ENCODE measurements at regions not wholly inside any gene's neighbourhood (a gene's known extent, or its start where the extent isn't known, plus 50 kb on each side); places are given as distances from the start of the nearest gene placed in this dataset.

DNA sequence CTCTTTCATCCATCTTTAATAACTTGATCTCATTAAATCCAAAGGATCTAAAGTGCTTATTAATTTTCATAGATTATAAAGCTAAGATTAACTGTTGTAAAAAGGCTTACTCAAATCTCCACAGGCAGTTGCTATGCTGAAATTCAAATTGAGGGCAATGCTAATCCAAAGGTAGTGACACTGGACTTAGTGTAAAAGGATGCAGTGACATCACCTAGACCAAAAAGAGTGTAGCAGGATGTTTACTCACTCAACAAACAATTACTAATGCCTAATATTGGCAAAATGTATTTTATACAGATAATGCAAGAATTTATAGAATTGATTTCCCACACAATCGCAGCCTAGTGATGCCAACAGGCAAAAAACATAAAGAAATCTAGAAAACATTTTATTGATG is 756.2 kb downstream of the CDH9 start:
- Histone ChIP-seq H3K36me3 (ENCODE audit: control insufficient read depth in 2 of 2, insufficient read depth in 2 of 2, low read length in 1 of 2) (no peaks in the 10 kb centered on the region), H3K4me1 (ENCODE audit: control insufficient read depth, insufficient read depth, low read length) (no peaks in the 10 kb centered on the region), H3K27ac (ENCODE audit: control insufficient read depth, insufficient read depth) (no peak overlapping the region), H2AFZ (ENCODE audit: control insufficient read depth, low read depth, low read length) (no peak overlapping the region), H3K4me3 (no peak overlapping the region), H3K9me3 (replicated peaks; ENCODE audit: control insufficient read depth, insufficient read depth, low read length) (no peaks in the 10 kb centered on the region), H3K79me2 (ENCODE audit: control insufficient read depth, insufficient read depth, low read length) (no peaks in the 10 kb centered on the region), H4K20me1 (ENCODE audit: control insufficient read depth, insufficient read depth) (no peaks in the 10 kb centered on the region), H3K4me2 (ENCODE audit: control insufficient read depth, insufficient read depth) (no peak overlapping the region), H3K9ac (ENCODE audit: control insufficient read depth, insufficient read depth, low read length) (no peak overlapping the region), H3K27me3 (replicated peaks in 1 of 2; ENCODE audit: control insufficient read depth in 2 of 2, insufficient read depth in 2 of 2, low read length in 1 of 2) (no peaks in the 10 kb centered on the region)
- ATAC-seq (no peak), DNase-seq (ENCODE audit: low read depth, low spot score) (no peak), FAIRE-seq (no peak)
- POLR2A ChIA-PET = no interaction called here
- intact Hi-C loops (cut with micrococcal nuclease; ENCODE audit: unreplicated experiment) = no loop called here
- no peak for TF ChIP-seq TBL1XR1 (IDR thresholded peaks at IDR 0.05; ENCODE audit: low read depth, low read length)
- TF ChIP-seq, protein P1, sequence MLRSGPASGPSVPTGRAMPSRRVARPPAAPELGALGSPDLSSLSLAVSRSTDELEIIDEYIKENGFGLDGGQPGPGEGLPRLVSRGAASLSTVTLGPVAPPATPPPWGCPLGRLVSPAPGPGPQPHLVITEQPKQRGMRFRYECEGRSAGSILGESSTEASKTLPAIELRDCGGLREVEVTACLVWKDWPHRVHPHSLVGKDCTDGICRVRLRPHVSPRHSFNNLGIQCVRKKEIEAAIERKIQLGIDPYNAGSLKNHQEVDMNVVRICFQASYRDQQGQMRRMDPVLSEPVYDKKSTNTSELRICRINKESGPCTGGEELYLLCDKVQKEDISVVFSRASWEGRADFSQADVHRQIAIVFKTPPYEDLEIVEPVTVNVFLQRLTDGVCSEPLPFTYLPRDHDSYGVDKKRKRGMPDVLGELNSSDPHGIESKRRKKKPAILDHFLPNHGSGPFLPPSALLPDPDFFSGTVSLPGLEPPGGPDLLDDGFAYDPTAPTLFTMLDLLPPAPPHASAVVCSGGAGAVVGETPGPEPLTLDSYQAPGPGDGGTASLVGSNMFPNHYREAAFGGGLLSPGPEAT (IDR thresholded peaks at IDR 0.05; ENCODE audit: low read depth) = no peak
- TF ChIP-seq, protein P2, sequence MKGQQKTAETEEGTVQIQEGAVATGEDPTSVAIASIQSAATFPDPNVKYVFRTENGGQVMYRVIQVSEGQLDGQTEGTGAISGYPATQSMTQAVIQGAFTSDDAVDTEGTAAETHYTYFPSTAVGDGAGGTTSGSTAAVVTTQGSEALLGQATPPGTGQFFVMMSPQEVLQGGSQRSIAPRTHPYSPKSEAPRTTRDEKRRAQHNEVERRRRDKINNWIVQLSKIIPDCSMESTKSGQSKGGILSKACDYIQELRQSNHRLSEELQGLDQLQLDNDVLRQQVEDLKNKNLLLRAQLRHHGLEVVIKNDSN (IDR thresholded peaks at IDR 0.05; ENCODE audit: borderline replicate concordance, extremely low read length, insufficient read depth, low read depth, low read length) = no peak
- no peak for TF ChIP-seq TAF1 (IDR thresholded peaks at IDR 0.05; ENCODE audit: borderline replicate concordance, low read depth, low read length)
- TF ChIP-seq NFXL1 (IDR thresholded peaks at IDR 0.05; ENCODE audit: borderline replicate concordance) = no peak
- no peak for TF ChIP-seq ZNF24 (IDR thresholded peaks at IDR 0.05)
- no peak for TF ChIP-seq RELA (IDR thresholded peaks at IDR 0.05; ENCODE audit: borderline replicate concordance, partially characterized antibody)
- TF ChIP-seq NFIC (IDR thresholded peaks at IDR 0.05; ENCODE audit: low read depth, low read length) = no peak
- no peak for TF ChIP-seq KDM1A (IDR thresholded peaks at IDR 0.05; ENCODE audit: borderline replicate concordance)
- no peak for TF ChIP-seq RFX5 (IDR thresholded peaks at IDR 0.05; ENCODE audit: low read depth, low read length)
- TF ChIP-seq BHLHE40 (IDR thresholded peaks at IDR 0.05; ENCODE audit: borderline replicate concordance in 1 of 2, low read depth in 2 of 2, low read length in 1 of 2) = no peak
- TF ChIP-seq IKZF1 (conservative IDR thresholded peaks at IDR 0.05) = no peak
- no peak for TF ChIP-seq ETV6 (conservative IDR thresholded peaks at IDR 0.05 in 1 of 2, IDR thresholded peaks at IDR 0.05 in 1 of 2; ENCODE audit: borderline replicate concordance in 1 of 2, low read depth in 1 of 2)
- TF ChIP-seq EZH2 (IDR thresholded peaks at IDR 0.05; ENCODE audit: borderline replicate concordance, control insufficient read depth, low read depth, low read length) = no peak
- TF ChIP-seq JUND (IDR thresholded peaks at IDR 0.05; ENCODE audit: low read depth, low read length) = no peak
- TF ChIP-seq RBBP5 (conservative IDR thresholded peaks at IDR 0.05) = no peak
- no peak for TF ChIP-seq CBX5 (IDR thresholded peaks at IDR 0.05; ENCODE audit: low read depth)
- TF ChIP-seq PAX8 (IDR thresholded peaks at IDR 0.05) = no peak
- RAD21 ChIA-PET (ENCODE audit: unreplicated experiment) = no interaction called here
- CTCF ChIA-PET = no interaction called here
- in situ Hi-C loops (cut with MboI) = no loop called here
- no TSS peak for BruUV-seq (replicated peaks)
- 7% methylated on average over 1 of the region's 1 CpG for WGBS (ENCODE audit: insufficient coverage, insufficient replicate concordance, low lambda C conversion rate, missing lambda C conversion rate)
- SMC1A ChIA-PET (ENCODE audit: uncharacterized antibody, unreplicated experiment) = no interaction called here
